IMR-90 (cell line): ENCODE measurements at regions not wholly inside any gene's neighbourhood (a gene's known extent, or its start where the extent isn't known, plus 50 kb on each side); places are given as distances from the start of the nearest gene placed in this dataset.

Experiments
- POLR2A ChIP-seq: IDR thresholded peaks from 2 replicates; pipeline ENCODE4 v1.6.1; 2012; ENCODE audit warnings: mild to moderate bottlenecking, low read depth, low read length
- RCOR1 ChIP-seq: IDR thresholded peaks from 2 replicates; pipeline ENCODE4 v1.6.1; 2012; ENCODE audit warnings: mild to moderate bottlenecking, low read length, improper control_type of control experiment; ENCODE audit not compliant: insufficient replicate concordance
- SMC3 ChIP-seq: fragments of 150-350 bp; IDR thresholded peaks from 2 replicates; pipeline ENCODE4 v1.6.1; 2016; ENCODE audit warnings: low read depth, mild to moderate bottlenecking, antibody characterized with exemption, low read length, moderate library complexity
- TF ChIP-seq, protein P1 (sequence below): conservative IDR thresholded peaks from 2 replicates; pipeline ENCODE4 v1.5.1; 2012; ENCODE audit warnings: mild to moderate bottlenecking, low read depth, low read length, improper control_type of control experiment
- TF ChIP-seq, protein P2 (sequence below): fragments of 150-350 bp; IDR thresholded peaks from 2 replicates; pipeline ENCODE4 v1.6.1; 2016; ENCODE audit warnings: low read depth, mild to moderate bottlenecking, low read length, moderate library complexity, borderline replicate concordance

DNA sequence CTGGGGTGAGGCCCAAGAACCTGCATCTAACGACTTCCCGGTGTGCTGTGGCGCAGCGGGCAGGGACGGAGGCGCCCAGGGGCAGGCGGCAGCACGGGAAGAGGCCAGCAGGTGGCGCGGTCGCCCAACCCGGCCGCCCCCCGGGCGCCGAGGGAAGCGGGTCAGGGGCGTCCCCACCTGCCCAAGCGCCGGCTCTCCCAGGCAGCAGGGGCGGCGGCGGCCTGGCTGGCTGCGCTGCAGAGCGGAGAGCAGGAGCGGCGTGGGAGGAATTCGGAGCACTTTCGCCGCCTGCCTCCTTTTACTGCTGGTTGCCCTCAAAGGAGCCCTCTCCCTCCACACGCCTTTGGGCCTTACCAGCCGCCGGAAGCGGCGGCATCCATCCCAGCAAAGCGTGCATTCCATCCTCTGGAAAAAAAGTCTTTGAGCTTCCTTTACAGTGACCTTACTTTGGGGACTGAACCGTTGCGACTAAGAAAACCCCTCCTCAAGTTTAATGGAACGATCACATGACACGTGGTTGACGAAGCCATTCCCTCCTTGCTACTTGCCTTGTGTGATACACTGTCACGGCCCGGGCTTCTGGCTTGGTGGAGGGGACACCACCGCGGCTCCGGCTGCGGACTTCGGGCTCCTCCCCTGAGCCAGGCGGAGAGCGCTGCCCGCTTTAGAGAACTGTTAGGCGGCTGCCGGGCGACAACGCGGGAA lies 106.8 kb upstream of the CLMP start:
- TF ChIP-seq, protein P1, sequence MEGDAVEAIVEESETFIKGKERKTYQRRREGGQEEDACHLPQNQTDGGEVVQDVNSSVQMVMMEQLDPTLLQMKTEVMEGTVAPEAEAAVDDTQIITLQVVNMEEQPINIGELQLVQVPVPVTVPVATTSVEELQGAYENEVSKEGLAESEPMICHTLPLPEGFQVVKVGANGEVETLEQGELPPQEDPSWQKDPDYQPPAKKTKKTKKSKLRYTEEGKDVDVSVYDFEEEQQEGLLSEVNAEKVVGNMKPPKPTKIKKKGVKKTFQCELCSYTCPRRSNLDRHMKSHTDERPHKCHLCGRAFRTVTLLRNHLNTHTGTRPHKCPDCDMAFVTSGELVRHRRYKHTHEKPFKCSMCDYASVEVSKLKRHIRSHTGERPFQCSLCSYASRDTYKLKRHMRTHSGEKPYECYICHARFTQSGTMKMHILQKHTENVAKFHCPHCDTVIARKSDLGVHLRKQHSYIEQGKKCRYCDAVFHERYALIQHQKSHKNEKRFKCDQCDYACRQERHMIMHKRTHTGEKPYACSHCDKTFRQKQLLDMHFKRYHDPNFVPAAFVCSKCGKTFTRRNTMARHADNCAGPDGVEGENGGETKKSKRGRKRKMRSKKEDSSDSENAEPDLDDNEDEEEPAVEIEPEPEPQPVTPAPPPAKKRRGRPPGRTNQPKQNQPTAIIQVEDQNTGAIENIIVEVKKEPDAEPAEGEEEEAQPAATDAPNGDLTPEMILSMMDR, result peak; percentile 70
- peak; percentile 66 for TF ChIP-seq SMC3
- TF ChIP-seq, protein P2, sequence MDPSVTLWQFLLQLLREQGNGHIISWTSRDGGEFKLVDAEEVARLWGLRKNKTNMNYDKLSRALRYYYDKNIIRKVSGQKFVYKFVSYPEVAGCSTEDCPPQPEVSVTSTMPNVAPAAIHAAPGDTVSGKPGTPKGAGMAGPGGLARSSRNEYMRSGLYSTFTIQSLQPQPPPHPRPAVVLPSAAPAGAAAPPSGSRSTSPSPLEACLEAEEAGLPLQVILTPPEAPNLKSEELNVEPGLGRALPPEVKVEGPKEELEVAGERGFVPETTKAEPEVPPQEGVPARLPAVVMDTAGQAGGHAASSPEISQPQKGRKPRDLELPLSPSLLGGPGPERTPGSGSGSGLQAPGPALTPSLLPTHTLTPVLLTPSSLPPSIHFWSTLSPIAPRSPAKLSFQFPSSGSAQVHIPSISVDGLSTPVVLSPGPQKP, result no peak
- no peak for TF ChIP-seq POLR2A
- TF ChIP-seq RCOR1, result no peak
